NT2/D1 (cell line): ENCODE measurements at regions not wholly inside any gene's neighbourhood (a gene's known extent, or its start where the extent isn't known, plus 50 kb on each side); places are given as distances from the start of the nearest gene placed in this dataset.

Experiments used
- SUZ12 ChIP-seq: IDR thresholded peaks from 2 replicates; pipeline ENCODE4 v1.6.1; 2011; ENCODE audit not compliant: insufficient read length, insufficient read depth; ENCODE audit errors: extremely low read depth
- YY1 ChIP-seq: IDR thresholded peaks from 2 replicates; pipeline ENCODE4 v1.6.1; 2011; ENCODE audit not compliant: insufficient read length, insufficient read depth

DNA sequence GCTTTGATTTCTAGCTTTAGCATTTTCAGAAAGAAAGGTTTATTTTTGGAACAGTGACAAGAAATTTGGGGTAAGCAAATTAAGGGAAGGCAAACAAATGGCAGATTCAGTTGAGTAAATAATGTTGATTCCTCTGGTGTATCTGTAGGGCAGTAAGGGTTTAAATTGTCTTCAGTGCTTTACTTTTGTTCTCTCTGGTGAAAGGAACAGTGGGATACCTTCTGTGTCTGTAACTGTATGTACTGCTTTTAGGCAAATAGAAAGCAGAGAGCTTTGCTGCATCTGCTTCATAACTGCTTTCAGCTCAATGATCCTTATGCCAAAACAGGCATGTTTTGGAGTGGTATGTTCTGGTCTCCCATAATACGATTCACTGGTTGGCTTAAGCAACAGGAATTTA lies 932.1 kb upstream of the SLIT2 start:
- TF ChIP-seq SUZ12 = no peak
- TF ChIP-seq YY1 = no peak
